BJ (cell line): ENCODE measurements at regions not wholly inside any gene's neighbourhood (a gene's known extent, or its start where the extent isn't known, plus 50 kb on each side); places are given as distances from the start of the nearest gene placed in this dataset.
"Not testable (repeated sequence)": the region's sequence is repeated elsewhere in the genome, so short reads cannot be mapped to it uniquely, and the experiment has no call there.

Experiments used
- CTCF ChIA-PET: fragments of 350-600 bp; formaldehyde crosslinking; extraction: SDS; loops from one replicate; lab custom pipeline; 2021; ENCODE audit warnings: antibody characterized with exemption, inconsistent platforms; lab: Yijun Ruan, JAX
- POLR2A ChIA-PET: fragments of 300-600 bp; sonication (Branson Sonifier 250); formaldehyde crosslinking; extraction: SDS; loops from one replicate; lab custom pipeline; 2021; ENCODE audit warnings: antibody characterized with exemption; lab: Charles Lee
- DNase-seq: peaks from one replicate; pipeline ENCODE4 v3.0.0-alpha.2; 2011; ENCODE audit warnings: low read depth
- H3K27me3 ChIP-seq: 2 replicates; pipeline ENCODE4 v1.6.0; 2011; ENCODE audit warnings: low read length; ENCODE audit not compliant: control insufficient read depth, insufficient read depth
- H3K36me3 ChIP-seq: 2 replicates; pipeline ENCODE4 v1.5.1; 2011; ENCODE audit warnings: low read length; ENCODE audit not compliant: control insufficient read depth, insufficient read depth
- H3K4me3 ChIP-seq: 2 replicates; pipeline ENCODE4 v1.5.1; 2011; ENCODE audit warnings: low read depth, mild to moderate bottlenecking, control low read depth, low read length
- TF ChIP-seq, protein P1 (sequence below): IDR thresholded peaks from 2 replicates; pipeline ENCODE4 v1.5.1; 2011; ENCODE audit warnings: low read depth, mild to moderate bottlenecking, control low read depth, inconsistent platforms, low read length, moderate library complexity; ENCODE audit not compliant: insufficient read depth

DNA sequence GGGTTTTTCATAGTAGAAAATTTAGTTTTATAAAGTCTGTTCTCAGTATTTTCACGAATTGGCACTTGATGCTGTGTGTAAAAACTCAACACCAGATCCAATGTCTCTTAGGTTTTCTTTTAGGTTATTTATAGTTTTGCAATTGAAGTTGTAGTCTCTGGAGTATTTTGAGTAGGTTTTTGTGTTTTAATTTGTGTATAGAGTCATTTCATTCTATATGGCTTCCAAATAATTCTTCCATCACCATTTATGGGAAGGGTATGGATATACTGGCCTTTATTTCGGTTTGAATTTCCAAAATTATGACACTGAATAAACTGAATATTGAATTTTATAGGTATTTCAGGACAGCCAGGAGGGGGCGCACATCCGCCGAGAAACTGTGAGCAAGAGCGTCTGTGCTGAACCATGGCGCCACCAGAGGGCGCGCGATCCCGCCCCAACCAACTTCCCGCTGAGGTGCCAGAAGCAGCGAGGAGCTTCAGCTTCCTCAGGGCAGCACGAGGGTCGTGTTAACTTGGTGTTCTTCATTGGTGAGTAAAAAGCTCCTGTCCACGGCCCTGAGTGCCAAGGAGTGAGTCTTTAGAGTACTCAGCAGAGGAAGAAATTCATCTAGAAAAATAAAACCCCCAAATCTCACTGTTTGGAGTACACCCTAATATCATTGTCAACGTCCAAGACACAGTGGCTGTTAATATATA lies 207.5 kb downstream of the LMLN start:
- DNase-seq, H3K4me3 ChIP-seq, CTCF ChIA-PET, H3K27me3 ChIP-seq, POLR2A ChIA-PET, H3K36me3 ChIP-seq: not testable (repeated sequence)
- TF ChIP-seq, protein P1, sequence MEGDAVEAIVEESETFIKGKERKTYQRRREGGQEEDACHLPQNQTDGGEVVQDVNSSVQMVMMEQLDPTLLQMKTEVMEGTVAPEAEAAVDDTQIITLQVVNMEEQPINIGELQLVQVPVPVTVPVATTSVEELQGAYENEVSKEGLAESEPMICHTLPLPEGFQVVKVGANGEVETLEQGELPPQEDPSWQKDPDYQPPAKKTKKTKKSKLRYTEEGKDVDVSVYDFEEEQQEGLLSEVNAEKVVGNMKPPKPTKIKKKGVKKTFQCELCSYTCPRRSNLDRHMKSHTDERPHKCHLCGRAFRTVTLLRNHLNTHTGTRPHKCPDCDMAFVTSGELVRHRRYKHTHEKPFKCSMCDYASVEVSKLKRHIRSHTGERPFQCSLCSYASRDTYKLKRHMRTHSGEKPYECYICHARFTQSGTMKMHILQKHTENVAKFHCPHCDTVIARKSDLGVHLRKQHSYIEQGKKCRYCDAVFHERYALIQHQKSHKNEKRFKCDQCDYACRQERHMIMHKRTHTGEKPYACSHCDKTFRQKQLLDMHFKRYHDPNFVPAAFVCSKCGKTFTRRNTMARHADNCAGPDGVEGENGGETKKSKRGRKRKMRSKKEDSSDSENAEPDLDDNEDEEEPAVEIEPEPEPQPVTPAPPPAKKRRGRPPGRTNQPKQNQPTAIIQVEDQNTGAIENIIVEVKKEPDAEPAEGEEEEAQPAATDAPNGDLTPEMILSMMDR, result peak; percentile 47

DNA sequence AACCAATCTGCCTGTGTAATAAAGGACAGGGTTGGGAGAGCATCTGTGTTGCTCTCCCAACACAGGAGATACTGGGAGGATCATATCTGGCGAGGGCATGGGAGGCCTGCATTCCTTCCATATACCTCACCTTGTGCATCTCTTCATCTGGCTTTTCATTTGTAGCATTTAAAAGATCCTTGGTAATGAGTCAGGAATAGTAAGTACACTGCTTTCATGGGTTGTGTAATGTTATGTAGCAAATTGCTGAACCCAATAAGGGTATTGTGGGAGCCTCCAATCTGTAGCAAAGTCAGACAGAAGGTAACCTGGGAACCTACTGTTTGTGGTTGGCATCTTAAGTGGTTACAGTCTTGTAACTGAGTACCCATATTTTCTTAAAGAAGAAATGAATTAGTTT lies 210.8 kb downstream of the LMLN start:
- H3K27me3 ChIP-seq, CTCF ChIA-PET, H3K4me3 ChIP-seq, POLR2A ChIA-PET, H3K36me3 ChIP-seq: not testable (repeated sequence)
- DNase-seq, result peak; percentile 8

DNA sequence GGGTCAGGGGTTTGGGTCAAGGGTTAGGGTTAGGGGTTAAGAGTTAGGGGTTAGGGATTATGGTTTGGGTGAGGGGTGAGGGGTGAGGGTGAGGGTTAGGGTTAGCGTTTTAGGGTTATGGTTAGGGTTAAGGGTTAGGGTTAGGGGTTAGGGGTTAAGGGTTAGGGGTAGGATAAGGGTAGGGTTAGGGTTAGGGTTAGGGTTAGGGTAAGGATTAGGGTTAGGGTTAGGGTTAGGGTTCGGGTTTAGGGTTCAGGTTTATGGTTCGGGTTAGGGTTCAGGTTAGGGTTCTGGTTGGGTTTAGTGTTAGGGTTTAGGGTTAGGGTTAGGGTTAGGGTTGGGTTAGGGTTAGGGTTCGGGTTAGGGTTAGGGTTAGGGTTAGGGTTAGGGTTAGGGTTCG lies 213.1 kb downstream of the LMLN start:
- not testable (repeated sequence) for DNase-seq

DNA sequence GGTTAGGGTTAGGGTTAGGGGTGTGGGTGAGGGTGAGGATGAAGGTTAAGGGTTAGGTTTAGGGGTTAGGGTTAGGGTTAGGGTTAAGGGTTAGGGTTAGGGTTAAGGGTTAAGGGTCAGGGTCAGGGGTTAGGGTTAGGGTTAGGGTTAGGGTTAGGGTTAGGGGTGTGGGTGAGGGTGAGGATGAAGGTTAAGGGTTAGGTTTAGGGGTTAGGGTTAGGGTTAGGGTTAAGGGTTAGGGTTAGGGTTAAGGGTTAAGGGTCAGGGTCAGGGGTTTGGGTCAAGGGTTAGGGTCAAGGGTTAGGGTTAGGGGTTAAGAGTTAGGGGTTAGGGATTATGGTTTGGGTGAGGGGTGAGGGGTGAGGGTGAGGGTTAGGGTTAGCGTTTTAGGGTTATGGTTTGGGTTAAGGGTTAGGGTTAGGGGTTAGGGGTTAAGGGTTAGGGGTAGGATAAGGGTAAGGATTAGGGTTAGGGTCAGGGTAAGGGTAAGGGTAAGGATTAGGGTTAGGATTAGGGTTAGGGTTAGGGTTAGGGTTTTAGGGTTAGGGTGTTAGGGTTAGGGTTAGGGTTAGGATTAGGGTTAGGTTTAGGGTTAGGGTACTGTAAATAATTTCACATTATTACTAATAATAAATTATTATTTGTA lies 214.0 kb downstream of the LMLN start:
- POLR2A ChIA-PET, DNase-seq, H3K4me3 ChIP-seq, H3K36me3 ChIP-seq, CTCF ChIA-PET, H3K27me3 ChIP-seq: not testable (repeated sequence)

More for the DNA sequence above, 213.1 kb downstream of the LMLN start:
- CTCF ChIA-PET, H3K27me3 ChIP-seq, H3K36me3 ChIP-seq, H3K4me3 ChIP-seq, POLR2A ChIA-PET: not testable (repeated sequence)
